ENCODE measurements at regions not wholly inside any gene's neighbourhood (a gene's known extent, or its start where the extent isn't known, plus 50 kb on each side); places are given as distances from the start of the nearest gene placed in this dataset.

GRCh38 chr4:20565075-20565721, 135.1 kb upstream of the PACRGL start:
- Histone ChIP-seq H3K27ac (no peak overlapping the region), H3K9ac (no peak overlapping the region), H3K4me1 (ENCODE audit: low read depth, poor library complexity, severe bottlenecking) (no peaks in the 10 kb centered on the region), H3K4me3 (IDR thresholded peaks at IDR 0.05; ENCODE audit: insufficient read depth, low read depth, low read length) (no peak overlapping the region), H4K20me1 (ENCODE audit: insufficient read depth) (no peaks in the 10 kb centered on the region), H3K4me2 (no peak overlapping the region), H3K36me3 (ENCODE audit: insufficient read depth) (no peaks in the 10 kb centered on the region), H3K79me2 (ENCODE audit: insufficient read depth, low read depth) (no peaks in the 10 kb centered on the region), H2AFZ (ENCODE audit: low read depth) (no peak overlapping the region), H3K27me3 (ENCODE audit: insufficient read depth, low read depth) (no peaks in the 10 kb centered on the region)
- TF ChIP-seq CTCF (conservative IDR thresholded peaks at IDR 0.05; ENCODE audit: low read depth, low read length) = no peak

GRCh38 chr4:20570981-20571715, 129.1 kb upstream of the PACRGL start:
- TF ChIP-seq CTCF (conservative IDR thresholded peaks at IDR 0.05; ENCODE audit: low read depth, low read length) = no peak
- no peaks in the 10 kb centered on the region for H3K36me3 ChIP-seq (ENCODE audit: insufficient read depth)
- H3K9ac ChIP-seq = no peak overlapping the region
- H3K4me2 ChIP-seq = no peak overlapping the region
- H3K27me3 ChIP-seq (ENCODE audit: insufficient read depth, low read depth) = no peaks in the 10 kb centered on the region
- H3K27ac ChIP-seq = no peak overlapping the region
- no peak overlapping the region for H2AFZ ChIP-seq (ENCODE audit: low read depth)
- H4K20me1 ChIP-seq (ENCODE audit: insufficient read depth) = no peaks in the 10 kb centered on the region
- H3K4me1 ChIP-seq (ENCODE audit: low read depth, poor library complexity, severe bottlenecking) = no peaks in the 10 kb centered on the region
- no peak overlapping the region for H3K4me3 ChIP-seq (IDR thresholded peaks at IDR 0.05; ENCODE audit: insufficient read depth, low read depth, low read length)
- no peaks in the 10 kb centered on the region for H3K79me2 ChIP-seq (ENCODE audit: insufficient read depth, low read depth)

- Histone ChIP-seq H3K79me2 (ENCODE audit: insufficient read depth, low read depth) (no peaks in the 10 kb centered on the region), H3K4me2 (no peak overlapping the region), H3K4me1 (ENCODE audit: low read depth, poor library complexity, severe bottlenecking) (no peaks in the 10 kb centered on the region), H3K4me3 (IDR thresholded peaks at IDR 0.05; ENCODE audit: insufficient read depth, low read depth, low read length) (no peak overlapping the region), H3K27ac (no peak overlapping the region), H3K9ac (no peak overlapping the region), H4K20me1 (ENCODE audit: insufficient read depth) (no peaks in the 10 kb centered on the region), H3K36me3 (ENCODE audit: insufficient read depth) (no peaks in the 10 kb centered on the region), H2AFZ (ENCODE audit: low read depth) (no peak overlapping the region), H3K27me3 (ENCODE audit: insufficient read depth, low read depth) (no peaks in the 10 kb centered on the region)
- TF ChIP-seq CTCF (conservative IDR thresholded peaks at IDR 0.05; ENCODE audit: low read depth, low read length) = no peak
Observed at GRCh38 chr4:20572976-20573375, 127.3 kb upstream of the PACRGL start.

- Histone ChIP-seq H3K4me3 (IDR thresholded peaks at IDR 0.05; ENCODE audit: insufficient read depth, low read depth, low read length) (no peak overlapping the region), H3K4me1 (ENCODE audit: low read depth, poor library complexity, severe bottlenecking) (no peaks in the 10 kb centered on the region), H4K20me1 (ENCODE audit: insufficient read depth) (no peaks in the 10 kb centered on the region), H3K36me3 (ENCODE audit: insufficient read depth) (no peaks in the 10 kb centered on the region), H3K9ac (no peak overlapping the region), H3K4me2 (no peak overlapping the region), H3K27me3 (ENCODE audit: insufficient read depth, low read depth) (no peaks in the 10 kb centered on the region), H3K27ac (no peak overlapping the region), H3K79me2 (ENCODE audit: insufficient read depth, low read depth) (no peaks in the 10 kb centered on the region), H2AFZ (ENCODE audit: low read depth) (no peak overlapping the region)
- no peak for TF ChIP-seq CTCF (conservative IDR thresholded peaks at IDR 0.05; ENCODE audit: low read depth, low read length)
Observed at GRCh38 chr4:20574986-20575385, 125.3 kb upstream of the PACRGL start.
